Right lobe of liver (tissue), 4 donors: ENCODE measurements at regions not wholly inside any gene's neighbourhood (a gene's known extent, or its start where the extent isn't known, plus 50 kb on each side); places are given as distances from the start of the nearest gene placed in this dataset.

Experiments
- CTCF ChIP-seq, 4 donors: fragments of 200-600 bp in 3 of 4; fragments of 450-650 bp in 1 of 4; IDR thresholded peaks; one replicate each; pipeline versions ENCODE4 v1.5.1 to v1.8.0; 2016 to 2022; ENCODE audit warnings: antibody characterized with exemption in 4 of 4, mild to moderate bottlenecking in 2 of 4
- POLR2A ChIP-seq: fragments of 450-650 bp; IDR thresholded peaks from one replicate; pipeline ENCODE4 v1.6.1; 2017; ENCODE audit warnings: antibody characterized with exemption, mild to moderate bottlenecking
- donor health status: DM: no; HTN: no; CAD: no.
- donor health status: DM: no; HTN: no; CAD: no.
- donor health status: DM: no; HTN: yes; CAD: no.

- TF ChIP-seq POLR2A (no peak), CTCF (IDR thresholded peaks at IDR 0.05) (no peak)
These were observed 307.3 kb downstream of the PTPRU start for GRCh38 chr1:29543586-29543985.
